Endothelial cell (in vitro differentiated cells): ENCODE measurements at regions not wholly inside any gene's neighbourhood (a gene's known extent, or its start where the extent isn't known, plus 50 kb on each side); places are given as distances from the start of the nearest gene placed in this dataset.

Experiments
- DNase-seq: peaks from one replicate; pipeline ENCODE4 v3.0.0; 2021; ENCODE audit warnings: low spot score
- H3K27ac Mint-ChIP-seq: one replicate; pipeline ENCODE4 v1.8.0; 2021; ENCODE audit warnings: mixed read lengths, inconsistent platforms; ENCODE audit not compliant: unreplicated experiment
- H3K27me3 Mint-ChIP-seq: one replicate; pipeline ENCODE4 v1.8.0; 2021; ENCODE audit warnings: mild to moderate bottlenecking, moderate library complexity, mixed read lengths, inconsistent platforms; ENCODE audit not compliant: unreplicated experiment
- H3K36me3 Mint-ChIP-seq: one replicate; pipeline ENCODE4 v1.8.0; 2021; ENCODE audit warnings: mild to moderate bottlenecking, low read depth, mixed read lengths, inconsistent platforms; ENCODE audit not compliant: unreplicated experiment
- H3K4me1 Mint-ChIP-seq: one replicate; pipeline ENCODE4 v1.8.0; 2021; ENCODE audit warnings: mild to moderate bottlenecking, mixed read lengths, inconsistent platforms; ENCODE audit not compliant: unreplicated experiment
- H3K4me3 Mint-ChIP-seq: one replicate; pipeline ENCODE4 v1.8.0; 2021; ENCODE audit warnings: mild to moderate bottlenecking, mixed read lengths, inconsistent platforms; ENCODE audit not compliant: unreplicated experiment
- H3K9me3 Mint-ChIP-seq: one replicate; pipeline ENCODE4 v1.8.0; 2021; ENCODE audit warnings: mixed read lengths, inconsistent platforms; ENCODE audit not compliant: unreplicated experiment
- CTCF ChIP-seq: fragments of 200-600 bp; sonication (generic); IDR thresholded peaks from one replicate; pipeline ENCODE4 v1.5.0; 2021; ENCODE audit warnings: antibody characterized with exemption; ENCODE audit not compliant: unreplicated experiment

GRCh38 chr2:76044701-76045100, 334.0 kb upstream of the GCFC2 start:
- H3K27ac Mint-ChIP-seq, result no peak overlapping the region
- H3K27me3 Mint-ChIP-seq, result no peaks in the 10 kb centered on the region
- no peak for TF ChIP-seq CTCF
- no peak overlapping the region for H3K4me3 Mint-ChIP-seq
- no peaks in the 10 kb centered on the region for H3K9me3 Mint-ChIP-seq
- no peaks in the 10 kb centered on the region for H3K4me1 Mint-ChIP-seq
- no peak for DNase-seq
- no peaks in the 10 kb centered on the region for H3K36me3 Mint-ChIP-seq

- H3K27ac Mint-ChIP-seq, result no peak overlapping the region
- no peak for TF ChIP-seq CTCF
- peaks cover 4% of the 10 kb centered on the region for H3K4me1 Mint-ChIP-seq
- no peaks in the 10 kb centered on the region for H3K27me3 Mint-ChIP-seq
- H3K9me3 Mint-ChIP-seq, result no peaks in the 10 kb centered on the region
- DNase-seq, result no peak
- H3K36me3 Mint-ChIP-seq, result no peaks in the 10 kb centered on the region
- no peak overlapping the region for H3K4me3 Mint-ChIP-seq
Observed at GRCh38 chr2:76039505-76039904, 328.8 kb upstream of the GCFC2 start.

- Mint-ChIP-seq H3K4me3 (no peak overlapping the region), H3K36me3 (no peaks in the 10 kb centered on the region), H3K4me1 (no peaks in the 10 kb centered on the region), H3K27me3 (no peaks in the 10 kb centered on the region), H3K27ac (no peak overlapping the region), H3K9me3 (no peaks in the 10 kb centered on the region)
- DNase-seq, result no peak
- TF ChIP-seq CTCF, result no peak
Observed at GRCh38 chr2:76027761-76028160, 317.0 kb upstream of the GCFC2 start.

GRCh38 chr2:76019128-76019527, 308.4 kb upstream of the GCFC2 start:
- TF ChIP-seq CTCF, result no peak
- no peaks in the 10 kb centered on the region for H3K9me3 Mint-ChIP-seq
- DNase-seq, result no peak
- H3K36me3 Mint-ChIP-seq, result no peaks in the 10 kb centered on the region
- H3K4me3 Mint-ChIP-seq, result no peak overlapping the region
- no peak overlapping the region for H3K27ac Mint-ChIP-seq
- H3K27me3 Mint-ChIP-seq, result no peaks in the 10 kb centered on the region
- no peaks in the 10 kb centered on the region for H3K4me1 Mint-ChIP-seq

- Mint-ChIP-seq H3K27ac (no peak overlapping the region), H3K9me3 (no peaks in the 10 kb centered on the region), H3K27me3 (peaks cover 3% of the 10 kb centered on the region), H3K4me3 (no peak overlapping the region), H3K36me3 (no peaks in the 10 kb centered on the region), H3K4me1 (no peaks in the 10 kb centered on the region)
- TF ChIP-seq CTCF, result no peak
- DNase-seq, result no peak
Observed at GRCh38 chr2:76009484-76009883, 298.8 kb upstream of the GCFC2 start.
